CD4-positive, CD25-positive, alpha-beta regulatory T cell (primary cell): ENCODE measurements at regions not wholly inside any gene's neighbourhood (a gene's known extent, or its start where the extent isn't known, plus 50 kb on each side); places are given as distances from the start of the nearest gene placed in this dataset.

ENCODE experiments used
- ATAC-seq, 2 donors: fragments of 150-1000 bp; cut with Tn5 transposase; one replicate each; pipeline ENCODE4 v1.10.0; 2021; ENCODE audit warnings: low read depth in 2 of 2, moderate number of reproducible peaks in 2 of 2, moderate library complexity in 1 of 2
- DNase-seq, 3 donors: peaks; one replicate each; pipeline versions ENCODE4 v3.0.0 to v3.0.0-alpha.2; 2012 to 2022; ENCODE audit warnings: mixed read lengths in 1 of 3
- H3K27ac ChIP-seq: one replicate; pipeline ENCODE4 v1.7.0; 2013; ENCODE audit warnings: mild to moderate bottlenecking, low read length; ENCODE audit not compliant: insufficient read depth, poor library complexity, severe bottlenecking
- H3K27me3 ChIP-seq: one replicate; pipeline ENCODE4 v1.7.0; 2013; ENCODE audit warnings: low read length; ENCODE audit not compliant: control insufficient read depth, insufficient read depth
- H3K36me3 ChIP-seq: one replicate; pipeline ENCODE4 v1.7.0; 2013; ENCODE audit warnings: mild to moderate bottlenecking, low read length, moderate library complexity; ENCODE audit not compliant: control insufficient read depth, insufficient read depth
- H3K4me1 ChIP-seq: 2 replicates; pipeline ENCODE4 v1.7.0; 2013; ENCODE audit warnings: mild to moderate bottlenecking, low read length; ENCODE audit not compliant: insufficient read depth, control insufficient read depth, poor library complexity, severe bottlenecking
- H3K4me3 ChIP-seq: one replicate; pipeline ENCODE4 v1.7.0; 2013; ENCODE audit warnings: low read depth, mild to moderate bottlenecking, low read length, moderate library complexity
- H3K9me3 ChIP-seq, 2 experiments: 1 replicate in 1 of 2; 2 replicates in 1 of 2; pipeline ENCODE4 v1.7.0; 2013; ENCODE audit warnings: low read length in 2 of 2, mild to moderate bottlenecking in 1 of 2, moderate library complexity in 1 of 2; ENCODE audit not compliant: control insufficient read depth in 2 of 2
- H3K27ac Mint-ChIP-seq, 3 donors: one replicate each; pipeline ENCODE4 v1.8.0; 2020 to 2022; ENCODE audit warnings: mild to moderate bottlenecking in 3 of 3, mixed read lengths in 3 of 3, moderate library complexity in 2 of 3
- H3K27me3 Mint-ChIP-seq: one replicate; pipeline ENCODE4 v1.8.0; 2022; ENCODE audit warnings: mild to moderate bottlenecking, mixed read lengths
- H3K36me3 Mint-ChIP-seq: one replicate; pipeline ENCODE4 v1.8.0; 2020; ENCODE audit warnings: mixed read lengths
- H3K4me1 Mint-ChIP-seq, 4 donors: one replicate each; pipeline ENCODE4 v1.8.0; 2020 to 2022; ENCODE audit warnings: mixed read lengths in 4 of 4, mild to moderate bottlenecking in 1 of 4
- H3K4me3 Mint-ChIP-seq, 4 donors: one replicate each; pipeline ENCODE4 v1.8.0; 2020 to 2022; ENCODE audit warnings: mild to moderate bottlenecking in 4 of 4, mixed read lengths in 4 of 4, moderate library complexity in 3 of 4
- H3K9me3 Mint-ChIP-seq, 7 donors: one replicate each; pipeline ENCODE4 v1.8.0; 2020 to 2022; ENCODE audit warnings: mixed read lengths in 7 of 7, mild to moderate bottlenecking in 3 of 7, moderate library complexity in 2 of 7

GRCh38 chr2:217066510-217067270 is 206.8 kb upstream of the TNP1 start:
- H3K27ac ChIP-seq, result no peak overlapping the region
- no peaks in the 10 kb centered on the region for H3K4me1 ChIP-seq
- DNase-seq (no peak), ATAC-seq (no peak)
- Mint-ChIP-seq H3K27me3 (peaks cover 4% of the 10 kb centered on the region), H3K4me1 (no peaks in the 10 kb centered on the region), H3K9me3 (peaks cover 0 to 6% (median 2%) of the 10 kb centered on the region in 7 donors), H3K27ac (no peak overlapping the region), H3K36me3 (no peaks in the 10 kb centered on the region), H3K4me3 (no peak overlapping the region)
- H3K36me3 ChIP-seq, result no peaks in the 10 kb centered on the region
- no peaks in the 10 kb centered on the region for H3K9me3 ChIP-seq
- no peaks in the 10 kb centered on the region for H3K27me3 ChIP-seq
- no peak overlapping the region for H3K4me3 ChIP-seq

- no peaks in the 10 kb centered on the region for H3K4me1 Mint-ChIP-seq
These were observed 206.0 kb upstream of the TNP1 start for GRCh38 chr2:217065695-217066405.

GRCh38 chr2:217065012-217065290 is 205.1 kb upstream of the TNP1 start:
- peaks cover 4% of the 10 kb centered on the region for H3K27me3 Mint-ChIP-seq
- no peak overlapping the region for H3K27ac ChIP-seq
- no peaks in the 10 kb centered on the region for H3K4me1 ChIP-seq
- H3K27ac Mint-ChIP-seq, result no peak overlapping the region
- peaks cover 0 to 6% (median 0%) of the 10 kb centered on the region in 7 donors for H3K9me3 Mint-ChIP-seq
- H3K36me3 ChIP-seq, result no peaks in the 10 kb centered on the region
- H3K4me3 ChIP-seq, result no peak overlapping the region
- no peaks in the 10 kb centered on the region for H3K4me1 Mint-ChIP-seq
- H3K4me3 Mint-ChIP-seq, result no peak overlapping the region
- no peaks in the 10 kb centered on the region for H3K36me3 Mint-ChIP-seq
- DNase-seq (no peak), ATAC-seq (no peak)
- H3K9me3 ChIP-seq, result no peaks in the 10 kb centered on the region
- H3K27me3 ChIP-seq, result no peaks in the 10 kb centered on the region

More at GRCh38 chr2:217065695-217066405, 206.0 kb upstream of the TNP1 start:
- Mint-ChIP-seq H3K27me3 (peaks cover 4% of the 10 kb centered on the region), H3K27ac (no peak overlapping the region), H3K9me3 (peaks cover 0 to 6% (median 0%) of the 10 kb centered on the region in 7 donors), H3K36me3 (no peaks in the 10 kb centered on the region), H3K4me3 (no peak overlapping the region)
- Histone ChIP-seq H3K4me1 (no peaks in the 10 kb centered on the region), H3K27me3 (no peaks in the 10 kb centered on the region), H3K4me3 (no peak overlapping the region), H3K27ac (no peak overlapping the region), H3K36me3 (no peaks in the 10 kb centered on the region), H3K9me3 (no peaks in the 10 kb centered on the region)
- DNase-seq (no peak), ATAC-seq (no peak)

GRCh38 chr2:217064234-217065011 is 204.6 kb upstream of the TNP1 start:
- H3K4me3 ChIP-seq, result no peak overlapping the region
- H3K27me3 ChIP-seq, result no peaks in the 10 kb centered on the region
- no peak for ATAC-seq
- H3K4me1 ChIP-seq, result no peaks in the 10 kb centered on the region
- H3K36me3 ChIP-seq, result no peaks in the 10 kb centered on the region
- no peak for DNase-seq
- no peak overlapping the region for H3K4me3 Mint-ChIP-seq
- peaks cover 0 to 6% (median 0%) of the 10 kb centered on the region in 7 donors for H3K9me3 Mint-ChIP-seq
- no peak overlapping the region for H3K27ac Mint-ChIP-seq
- H3K36me3 Mint-ChIP-seq, result no peaks in the 10 kb centered on the region
- H3K9me3 ChIP-seq, result no peaks in the 10 kb centered on the region
- H3K4me1 Mint-ChIP-seq, result no peaks in the 10 kb centered on the region
- peaks cover 4% of the 10 kb centered on the region for H3K27me3 Mint-ChIP-seq
- H3K27ac ChIP-seq, result no peak overlapping the region

GRCh38 chr2:217063238-217063755 is 203.4 kb upstream of the TNP1 start:
- Mint-ChIP-seq H3K36me3 (no peaks in the 10 kb centered on the region), H3K4me3 (no peak overlapping the region), H3K9me3 (peaks cover 0 to 6% (median 0%) of the 10 kb centered on the region in 7 donors), H3K27me3 (peaks cover 4% of the 10 kb centered on the region), H3K4me1 (no peaks in the 10 kb centered on the region), H3K27ac (no peak overlapping the region)
- no peak overlapping the region for H3K4me3 ChIP-seq
- DNase-seq (no peak), ATAC-seq (no peak)
- H3K9me3 ChIP-seq, result no peaks in the 10 kb centered on the region
- no peaks in the 10 kb centered on the region for H3K27me3 ChIP-seq
- no peaks in the 10 kb centered on the region for H3K36me3 ChIP-seq
- no peak overlapping the region for H3K27ac ChIP-seq
- H3K4me1 ChIP-seq, result no peaks in the 10 kb centered on the region

- Mint-ChIP-seq H3K4me1 (no peaks in the 10 kb centered on the region), H3K4me3 (no peak overlapping the region), H3K36me3 (no peaks in the 10 kb centered on the region), H3K9me3 (peaks cover 0 to 5% (median 0%) of the 10 kb centered on the region in 7 donors), H3K27ac (no peak overlapping the region), H3K27me3 (peaks cover 4% of the 10 kb centered on the region)
- DNase-seq (no peak), ATAC-seq (no peak)
- Histone ChIP-seq H3K27me3 (no peaks in the 10 kb centered on the region), H3K36me3 (no peaks in the 10 kb centered on the region), H3K27ac (no peak overlapping the region), H3K4me3 (no peak overlapping the region), H3K4me1 (no peaks in the 10 kb centered on the region), H3K9me3 (no peaks in the 10 kb centered on the region)
These were observed 202.9 kb upstream of the TNP1 start for GRCh38 chr2:217062768-217063167.

GRCh38 chr2:217061916-217062505 is 202.1 kb upstream of the TNP1 start:
- no peak for ATAC-seq
- H3K27me3 Mint-ChIP-seq, result peaks cover 4% of the 10 kb centered on the region
- no peak overlapping the region for H3K4me3 Mint-ChIP-seq
- H3K9me3 ChIP-seq, result no peaks in the 10 kb centered on the region
- DNase-seq, result no peak
- H3K4me1 Mint-ChIP-seq, result no peaks in the 10 kb centered on the region
- H3K27ac Mint-ChIP-seq, result no peak overlapping the region
- peaks cover 0 to 3% (median 0%) of the 10 kb centered on the region in 7 donors for H3K9me3 Mint-ChIP-seq
- H3K4me3 ChIP-seq, result no peak overlapping the region
- no peaks in the 10 kb centered on the region for H3K4me1 ChIP-seq
- H3K36me3 Mint-ChIP-seq, result no peaks in the 10 kb centered on the region
- H3K27me3 ChIP-seq, result no peaks in the 10 kb centered on the region
- no peak overlapping the region for H3K27ac ChIP-seq
- no peaks in the 10 kb centered on the region for H3K36me3 ChIP-seq
